ENCODE measurements at regions not wholly inside any gene's neighbourhood (a gene's known extent, or its start where the extent isn't known, plus 50 kb on each side); places are given as distances from the start of the nearest gene placed in this dataset.

GRCh38 chr9:82332018-82332773, 343.6 kb downstream of the SPATA31D1 start:
- Histone ChIP-seq H3K4me1 (ENCODE audit: insufficient read depth, low read length, poor library complexity, severe bottlenecking) (no peaks in the 10 kb centered on the region), H3K9me3 (ENCODE audit: insufficient read depth, low read depth, low read length) (no peaks in the 10 kb centered on the region), H3K4me3 (ENCODE audit: low read length, poor library complexity, severe bottlenecking) (no peak overlapping the region), H3K79me2 (ENCODE audit: insufficient read depth, low read length) (no peaks in the 10 kb centered on the region), H3K27me3 (ENCODE audit: insufficient read depth, low read length, poor library complexity, severe bottlenecking) (no peaks in the 10 kb centered on the region), H4K20me1 (ENCODE audit: insufficient read depth, low read length, poor library complexity, severe bottlenecking) (no peaks in the 10 kb centered on the region), H2AFZ (ENCODE audit: low read length) (no peak overlapping the region), H3F3A (ENCODE audit: low read depth) (no peaks in the 10 kb centered on the region), H3K36me3 (ENCODE audit: insufficient read depth, low read length) (no peaks in the 10 kb centered on the region), H3K9ac (ENCODE audit: low read depth, low read length, poor library complexity, severe bottlenecking) (no peak overlapping the region), H3K9me2 (replicated peaks; ENCODE audit: low read depth, low read length) (no peaks in the 10 kb centered on the region), H3K4me2 (ENCODE audit: low read depth, low read length, poor library complexity, severe bottlenecking) (no peak overlapping the region)
- TF ChIP-seq EZH2phosphoT487 (IDR thresholded peaks at IDR 0.05; ENCODE audit: borderline replicate concordance): no peak
- TF ChIP-seq CTCF (conservative IDR thresholded peaks at IDR 0.05; ENCODE audit: low read length): no peak

- Histone ChIP-seq H3K4me2 (ENCODE audit: low read depth, low read length, poor library complexity, severe bottlenecking) (no peak overlapping the region), H3K4me1 (ENCODE audit: insufficient read depth, low read length, poor library complexity, severe bottlenecking) (no peaks in the 10 kb centered on the region), H3K79me2 (ENCODE audit: insufficient read depth, low read length) (no peaks in the 10 kb centered on the region), H3K27me3 (ENCODE audit: insufficient read depth, low read length, poor library complexity, severe bottlenecking) (no peaks in the 10 kb centered on the region), H3K9me3 (ENCODE audit: insufficient read depth, low read depth, low read length) (no peaks in the 10 kb centered on the region), H3K9ac (ENCODE audit: low read depth, low read length, poor library complexity, severe bottlenecking) (no peak overlapping the region), H3K9me2 (replicated peaks; ENCODE audit: low read depth, low read length) (no peaks in the 10 kb centered on the region), H4K20me1 (ENCODE audit: insufficient read depth, low read length, poor library complexity, severe bottlenecking) (no peaks in the 10 kb centered on the region), H2AFZ (ENCODE audit: low read length) (no peak overlapping the region), H3F3A (ENCODE audit: low read depth) (no peaks in the 10 kb centered on the region), H3K4me3 (ENCODE audit: low read length, poor library complexity, severe bottlenecking) (no peak overlapping the region), H3K36me3 (ENCODE audit: insufficient read depth, low read length) (no peaks in the 10 kb centered on the region)
- TF ChIP-seq CTCF (conservative IDR thresholded peaks at IDR 0.05; ENCODE audit: low read length) (no peak), EZH2phosphoT487 (IDR thresholded peaks at IDR 0.05; ENCODE audit: borderline replicate concordance) (no peak)
Measured at GRCh38 chr9:82332774-82333152, 344.2 kb downstream of the SPATA31D1 start.

- Histone ChIP-seq H3K4me1 (ENCODE audit: insufficient read depth, low read length, poor library complexity, severe bottlenecking) (peaks cover 5% of the 10 kb centered on the region), H3K27me3 (ENCODE audit: insufficient read depth, low read length, poor library complexity, severe bottlenecking) (no peaks in the 10 kb centered on the region), H3F3A (ENCODE audit: low read depth) (no peaks in the 10 kb centered on the region), H3K9me3 (ENCODE audit: insufficient read depth, low read depth, low read length) (no peaks in the 10 kb centered on the region), H2AFZ (ENCODE audit: low read length) (no peak overlapping the region), H4K20me1 (ENCODE audit: insufficient read depth, low read length, poor library complexity, severe bottlenecking) (no peaks in the 10 kb centered on the region), H3K9ac (ENCODE audit: low read depth, low read length, poor library complexity, severe bottlenecking) (no peak overlapping the region), H3K79me2 (ENCODE audit: insufficient read depth, low read length) (no peaks in the 10 kb centered on the region), H3K4me3 (ENCODE audit: low read length, poor library complexity, severe bottlenecking) (no peak overlapping the region), H3K9me2 (replicated peaks; ENCODE audit: low read depth, low read length) (no peaks in the 10 kb centered on the region), H3K4me2 (ENCODE audit: low read depth, low read length, poor library complexity, severe bottlenecking) (no peak overlapping the region), H3K36me3 (ENCODE audit: insufficient read depth, low read length) (no peaks in the 10 kb centered on the region)
- no peak for TF ChIP-seq EZH2phosphoT487 (IDR thresholded peaks at IDR 0.05; ENCODE audit: borderline replicate concordance)
- TF ChIP-seq CTCF (conservative IDR thresholded peaks at IDR 0.05; ENCODE audit: low read length): no peak
Measured at GRCh38 chr9:82333671-82334070, 345.1 kb downstream of the SPATA31D1 start.

Measured in Loucy (cell line).